Activated CD4-positive, alpha-beta T cell treated with anti-CD3 and anti-CD28 coated beads, Interleukin-2, Interleukin-6, amounts not matched to agents 100 ng/mL and 50 ng/mL, durations not matched to agents 16 hours and 8 hours (primary cell): ENCODE measurements at regions not wholly inside any gene's neighbourhood (a gene's known extent, or its start where the extent isn't known, plus 50 kb on each side); places are given as distances from the start of the nearest gene placed in this dataset.
"Not testable (repeated sequence)": the region's sequence is repeated elsewhere in the genome, so short reads cannot be mapped to it uniquely, and the experiment has no call there.

Source experiments
- DNase-seq: peaks from one replicate; pipeline ENCODE4 v3.0.0-alpha.2; 2020

DNA sequence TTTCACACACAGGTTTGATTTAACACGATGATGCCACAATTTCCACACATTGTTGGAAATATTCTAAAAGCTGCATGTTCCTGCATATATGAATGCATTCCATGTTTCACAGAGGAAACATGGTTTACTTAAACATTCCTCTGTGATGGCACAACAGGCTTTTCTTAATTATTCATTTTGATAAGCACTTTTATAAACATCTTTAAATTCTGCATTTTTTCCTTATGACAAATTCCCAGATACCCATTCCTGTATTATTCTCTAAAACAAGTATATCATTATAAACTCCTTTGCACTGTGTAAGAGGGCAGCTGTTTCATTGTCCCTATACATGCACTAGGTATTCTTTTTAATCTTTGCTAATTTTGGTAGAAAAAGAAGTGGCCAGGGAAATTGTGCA lies 532.3 kb downstream of the SOX6 start:
- no peak for DNase-seq

DNA sequence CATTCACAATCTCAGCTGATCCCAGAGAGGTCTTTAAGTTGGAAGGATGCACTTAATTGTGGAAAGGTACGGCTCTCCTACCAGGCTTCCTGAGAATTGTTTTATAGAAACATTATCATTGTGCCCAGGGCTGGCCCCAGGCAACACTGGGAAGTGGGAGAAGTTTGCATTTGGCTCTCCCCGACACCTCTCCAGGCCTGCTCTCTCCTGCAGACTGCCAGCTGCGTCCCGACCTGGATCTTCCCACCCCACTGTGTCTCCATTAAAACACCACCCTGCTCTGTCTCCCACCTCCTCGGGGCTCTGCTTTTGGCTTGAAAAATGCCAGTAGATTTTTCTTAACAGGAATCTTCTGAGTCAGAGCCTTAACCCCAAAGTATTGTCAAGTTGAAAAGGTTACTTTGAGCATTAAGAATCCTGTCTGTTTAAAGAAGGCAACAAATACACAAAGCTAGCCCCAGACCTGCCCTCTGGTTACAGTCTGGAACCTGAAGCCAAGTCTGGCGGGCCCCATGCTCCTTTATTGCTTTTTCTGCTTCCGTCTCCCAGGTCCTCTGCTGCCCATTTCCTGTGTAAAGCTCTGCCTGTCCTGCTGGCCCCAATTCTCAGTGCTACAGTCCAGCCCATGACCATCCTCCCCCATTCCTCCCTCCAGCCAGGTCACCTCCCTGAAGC lies 530.2 kb downstream of the SOX6 start:
- DNase-seq: no peak

DNA sequence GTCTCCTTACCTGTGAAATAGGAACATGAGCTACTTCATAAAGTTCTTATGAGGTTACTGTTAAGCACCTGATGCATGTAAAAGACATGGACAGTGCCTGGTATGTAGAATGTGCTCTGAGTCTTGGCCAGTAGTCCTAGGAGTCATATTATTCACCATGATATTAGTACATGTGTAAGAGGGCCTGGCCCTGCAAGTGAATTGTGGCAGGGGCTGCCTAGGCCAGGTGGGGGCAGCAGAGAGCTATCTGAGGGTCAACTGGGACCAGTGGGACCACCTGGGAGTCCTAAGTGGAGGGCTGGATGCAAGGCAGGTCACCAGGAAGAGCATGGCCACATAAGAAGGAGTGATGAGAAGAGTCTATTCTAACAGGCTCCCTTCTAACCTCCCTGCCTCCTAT lies 529.5 kb downstream of the SOX6 start:
- DNase-seq: peak; percentile 26

DNA sequence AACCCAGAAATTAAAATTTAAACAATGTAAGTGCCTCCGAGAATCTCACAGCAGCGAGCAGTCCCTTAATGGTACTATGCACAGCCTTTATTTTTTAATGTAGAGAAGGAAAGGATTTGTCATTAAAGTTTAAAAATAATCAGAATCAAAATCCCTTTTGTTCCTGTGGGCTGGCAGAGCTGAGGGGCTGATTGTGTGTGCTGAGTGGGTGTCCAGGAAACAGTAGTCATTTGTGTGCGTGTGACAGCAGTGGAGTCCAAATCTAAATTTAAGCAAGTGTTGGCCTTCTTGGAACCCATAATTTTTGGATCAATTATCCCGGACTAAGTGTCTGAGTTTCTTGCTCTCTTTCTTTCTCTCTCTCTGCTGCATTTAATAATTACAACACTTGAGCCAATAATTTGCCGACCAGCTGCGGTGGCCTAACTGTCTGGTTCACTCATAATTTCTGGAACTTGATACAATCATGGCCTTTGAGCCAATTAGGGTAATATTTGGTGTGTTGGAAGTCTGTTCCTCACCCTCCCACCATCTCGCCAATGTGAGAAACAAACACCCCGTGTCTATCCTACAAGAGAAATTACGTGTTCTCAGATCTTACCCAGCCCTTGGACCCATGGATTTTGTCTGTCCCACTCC lies 528.0 kb downstream of the SOX6 start:
- no peak for DNase-seq

DNA sequence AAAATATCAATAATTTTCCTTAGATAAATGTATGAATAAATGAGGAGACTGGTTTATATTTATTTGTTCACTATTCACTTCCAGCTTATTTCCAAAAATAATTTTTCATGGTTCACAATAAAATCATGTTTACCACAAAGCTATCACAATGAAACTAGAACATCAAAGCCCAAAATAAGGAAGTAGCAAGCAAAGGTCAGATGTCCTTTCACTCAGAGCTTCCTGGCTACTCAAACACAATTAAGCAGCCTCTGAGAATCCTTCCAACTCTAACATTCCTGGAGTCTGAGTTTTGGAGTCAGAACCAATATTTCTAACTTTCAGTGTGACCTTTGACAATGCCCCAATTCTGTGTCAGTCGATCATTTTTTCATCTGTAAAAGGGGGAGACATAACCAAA lies 527.0 kb downstream of the SOX6 start:
- DNase-seq: no peak

DNA sequence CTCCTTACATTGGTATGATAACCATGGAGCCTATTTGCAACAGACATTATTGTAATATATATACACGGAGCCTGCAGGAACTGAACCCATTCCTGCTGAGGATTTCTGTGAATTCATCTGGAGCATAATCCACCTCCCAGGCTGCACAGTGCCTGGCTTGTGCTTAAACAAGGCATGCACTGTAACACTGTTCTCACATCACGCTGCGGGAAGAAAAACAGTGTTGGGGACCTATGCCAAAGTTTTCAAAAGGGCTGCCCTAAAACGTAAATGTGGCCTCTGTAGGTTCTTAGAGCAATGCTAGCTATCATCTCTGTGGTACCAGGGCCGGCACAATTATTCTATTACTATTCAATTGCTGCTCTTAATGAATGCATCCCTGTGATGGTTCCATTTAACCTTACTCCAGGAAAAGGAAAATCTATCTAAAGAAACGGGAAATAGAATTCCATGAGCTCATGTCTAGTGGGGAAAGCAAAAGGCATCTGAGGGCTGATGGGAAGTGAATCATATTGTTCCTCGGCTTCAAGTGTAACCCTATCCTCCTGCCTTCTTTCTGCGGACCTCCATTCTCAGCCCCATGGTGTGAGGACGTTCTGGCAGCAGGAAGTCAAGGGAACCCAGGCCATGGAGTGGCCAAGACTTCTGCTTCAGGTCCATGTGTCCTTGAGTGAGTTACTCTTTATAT lies 525.5 kb downstream of the SOX6 start:
- DNase-seq: no peak

DNA sequence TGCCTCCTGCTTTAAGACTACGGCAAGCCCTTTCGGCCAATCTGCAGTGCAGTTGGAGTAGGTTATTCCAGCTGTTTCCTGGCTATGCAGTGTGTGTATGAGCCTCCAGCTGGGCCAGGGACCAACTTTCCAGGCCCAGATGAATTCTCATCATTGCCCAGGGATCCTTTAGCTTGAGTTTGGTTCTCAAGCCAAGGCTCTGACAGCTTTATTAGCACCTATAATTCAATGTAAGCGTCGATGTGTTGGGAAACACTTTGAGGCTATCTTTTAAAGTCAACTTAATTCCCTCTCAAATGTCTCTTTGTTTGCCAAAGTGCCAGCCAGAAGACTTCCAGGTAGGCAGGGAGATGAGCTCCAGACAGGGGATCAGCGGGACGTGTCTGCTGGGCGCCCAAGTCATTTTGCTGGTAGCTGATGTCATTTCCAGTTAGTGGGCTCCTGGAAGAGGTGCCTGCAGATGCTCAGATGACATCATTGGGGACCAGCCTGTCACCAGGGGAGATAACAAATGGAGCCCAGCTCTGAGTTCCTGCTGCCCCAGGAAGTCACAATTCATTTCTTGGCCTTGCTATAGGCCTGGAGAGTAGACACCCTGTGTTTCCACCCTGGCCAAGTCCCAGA lies 520.4 kb downstream of the SOX6 start:
- DNase-seq: no peak

DNA sequence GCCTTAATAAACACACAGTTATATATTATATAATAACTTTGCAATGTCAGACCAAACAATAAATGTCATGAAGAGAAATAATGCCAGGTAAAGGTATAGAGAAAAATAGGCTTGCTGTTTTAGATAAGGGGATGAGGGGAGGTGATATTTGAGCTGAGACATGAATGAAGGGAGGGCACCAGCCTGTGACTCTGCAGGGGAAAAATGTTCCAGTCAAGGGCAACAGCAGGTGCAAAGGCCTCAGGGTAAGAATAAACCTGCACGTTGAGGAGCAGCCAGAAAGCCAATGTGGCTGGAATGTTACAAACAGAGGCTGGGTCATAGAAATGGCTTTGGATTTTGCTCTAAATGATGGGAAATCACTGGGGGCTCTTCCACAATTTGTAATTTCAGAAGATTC lies 519.6 kb downstream of the SOX6 start:
- DNase-seq: no peak

DNA sequence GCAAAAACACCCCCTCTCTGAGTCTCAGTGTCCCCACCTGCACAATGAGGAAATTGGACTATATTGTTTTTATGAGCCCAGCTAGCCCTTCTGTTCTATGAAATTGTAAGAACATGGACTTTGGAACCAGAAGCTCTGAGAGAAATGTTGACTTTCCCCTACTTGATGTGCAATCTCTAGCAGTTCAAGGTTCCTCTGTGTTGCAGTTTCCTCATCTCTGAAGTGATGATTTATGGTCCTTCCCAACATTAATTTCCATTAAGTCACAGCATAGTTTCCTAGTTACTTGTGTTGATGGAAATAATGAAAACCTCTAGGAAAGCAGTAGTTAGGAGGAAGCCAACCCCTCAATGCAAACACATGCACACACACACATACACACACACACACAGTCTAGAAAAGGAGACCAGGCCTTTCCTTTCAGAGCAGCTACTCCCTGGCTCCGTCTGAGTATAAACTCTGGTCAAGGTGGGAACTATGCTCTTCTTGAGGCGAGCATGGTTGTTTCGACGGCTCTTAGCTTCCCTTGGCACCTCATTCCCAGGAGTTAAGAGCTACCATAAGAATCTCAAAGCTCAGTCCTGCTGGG lies 518.4 kb downstream of the SOX6 start:
- DNase-seq: no peak

DNA sequence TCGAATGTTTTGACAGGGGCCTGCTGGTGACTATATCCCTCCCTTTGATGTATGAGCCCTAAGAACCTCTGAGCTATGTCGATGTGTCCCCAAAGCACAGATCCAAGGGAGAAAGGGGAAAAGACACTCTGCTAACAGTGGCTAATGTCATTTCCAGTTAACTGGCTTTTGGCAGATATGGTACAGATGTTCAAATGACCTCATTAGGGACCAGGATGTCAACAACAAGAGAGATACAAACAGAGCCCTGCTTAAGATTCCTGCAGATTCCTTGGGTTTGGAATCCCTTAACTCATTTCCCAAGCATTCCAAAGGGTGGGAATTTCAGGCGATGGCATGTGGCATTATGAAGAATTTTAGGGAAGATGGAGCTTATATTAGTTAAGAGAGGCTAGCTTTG lies 517.3 kb downstream of the SOX6 start:
- no peak for DNase-seq

DNA sequence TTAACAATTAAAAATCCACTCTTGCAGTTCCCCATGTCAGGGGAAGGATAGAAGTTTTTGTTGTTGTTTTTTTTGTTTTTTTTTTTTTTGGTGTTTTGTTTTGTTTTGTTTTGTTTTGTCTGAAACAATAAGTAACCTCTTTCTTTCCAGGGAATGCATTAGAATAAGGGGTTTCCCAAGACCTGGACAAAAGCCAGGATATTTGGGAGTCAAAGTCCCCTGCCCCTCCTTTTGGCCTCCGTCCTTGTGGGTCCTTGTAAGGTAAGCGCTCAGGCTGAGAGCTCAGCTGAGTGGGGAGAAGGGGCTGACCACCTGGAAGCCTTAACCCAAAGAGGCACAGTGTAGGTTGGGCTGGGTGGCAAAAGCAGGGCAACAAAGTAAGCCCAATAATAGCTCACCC lies 515.4 kb downstream of the SOX6 start:
- no peak for DNase-seq

DNA sequence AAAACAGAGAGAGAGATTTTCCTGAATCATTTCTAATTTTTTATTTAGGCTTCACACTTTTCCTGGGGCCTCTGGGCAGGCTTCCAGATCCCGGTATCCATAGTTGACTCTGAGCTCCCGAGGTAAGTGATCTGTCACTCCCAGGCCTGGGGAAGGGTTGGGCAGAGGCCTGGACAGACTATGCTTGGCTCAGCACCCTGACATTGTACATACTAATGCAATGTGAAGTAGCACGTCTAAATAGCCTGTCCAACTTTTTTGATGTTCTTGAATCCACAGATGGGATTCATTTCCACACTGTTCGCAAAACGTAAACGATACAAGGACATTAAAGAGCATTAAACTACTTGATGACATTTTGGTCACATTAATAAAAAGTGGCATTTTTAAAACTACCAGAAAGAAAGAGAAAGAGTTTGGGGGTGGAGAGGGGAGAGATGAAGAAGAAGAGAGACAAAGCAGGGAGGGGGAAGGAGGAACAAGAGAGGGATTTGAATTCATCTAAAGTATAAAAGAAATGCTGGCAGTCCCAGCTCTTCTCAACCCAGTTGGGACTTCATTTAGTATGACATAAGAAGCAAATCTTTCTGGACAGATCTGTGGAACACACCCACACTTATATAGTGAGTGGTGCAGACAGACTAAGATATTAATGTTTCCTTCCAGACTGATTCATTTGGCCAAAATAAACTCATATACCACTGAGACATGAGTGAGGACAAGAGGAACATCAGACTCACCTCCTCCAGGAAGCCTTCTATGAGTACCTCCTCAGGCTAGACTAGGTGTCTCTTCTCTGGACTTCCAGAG lies 514.2 kb downstream of the SOX6 start:
- no peak for DNase-seq

DNA sequence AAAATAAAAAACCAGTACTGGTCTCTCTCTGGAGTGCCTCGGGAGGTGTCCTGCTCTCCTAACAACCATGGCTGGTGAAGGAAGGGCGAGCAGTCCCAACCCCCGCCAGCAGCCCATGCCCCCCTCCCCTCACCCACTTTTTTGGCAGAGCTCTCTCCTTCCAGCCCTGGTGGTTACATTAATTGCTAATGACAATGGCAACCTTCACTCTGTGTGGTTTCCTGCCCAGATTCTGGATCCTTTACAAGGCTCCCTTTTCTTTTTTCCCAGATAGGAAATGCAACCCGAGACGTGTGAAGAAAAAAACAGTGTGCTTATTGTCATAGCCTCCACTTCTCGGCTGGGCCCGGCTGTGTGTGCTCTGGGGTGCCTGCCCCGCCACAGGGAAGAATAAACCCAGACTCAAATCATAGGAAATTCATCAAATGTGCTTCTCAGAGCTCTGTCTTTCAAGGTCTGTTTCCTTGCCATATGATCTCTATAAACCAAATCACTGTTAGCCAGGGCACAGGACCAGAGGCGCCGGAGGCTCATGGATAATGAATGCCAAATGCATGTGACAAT lies 513.0 kb downstream of the SOX6 start:
- DNase-seq: no peak

DNA sequence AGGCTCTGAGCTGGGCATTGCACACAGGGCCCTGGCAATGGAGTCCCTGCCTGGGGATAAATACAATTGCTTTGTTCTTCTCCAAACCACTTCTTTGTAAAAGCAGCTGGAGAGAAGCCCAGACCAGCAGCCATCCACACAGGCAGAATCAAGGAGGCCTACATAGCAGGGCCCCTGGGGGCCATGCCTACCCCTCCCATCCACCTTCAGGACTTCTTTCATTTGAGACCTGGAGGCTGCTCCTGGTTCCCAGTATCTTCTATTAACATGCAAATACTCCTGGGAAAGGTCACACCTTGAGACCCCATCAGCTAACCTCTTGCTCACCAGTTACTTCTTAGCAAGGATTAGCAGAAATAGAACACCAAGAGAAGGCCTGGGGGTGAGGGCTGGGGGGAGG lies 511.1 kb downstream of the SOX6 start:
- DNase-seq: no peak

DNA sequence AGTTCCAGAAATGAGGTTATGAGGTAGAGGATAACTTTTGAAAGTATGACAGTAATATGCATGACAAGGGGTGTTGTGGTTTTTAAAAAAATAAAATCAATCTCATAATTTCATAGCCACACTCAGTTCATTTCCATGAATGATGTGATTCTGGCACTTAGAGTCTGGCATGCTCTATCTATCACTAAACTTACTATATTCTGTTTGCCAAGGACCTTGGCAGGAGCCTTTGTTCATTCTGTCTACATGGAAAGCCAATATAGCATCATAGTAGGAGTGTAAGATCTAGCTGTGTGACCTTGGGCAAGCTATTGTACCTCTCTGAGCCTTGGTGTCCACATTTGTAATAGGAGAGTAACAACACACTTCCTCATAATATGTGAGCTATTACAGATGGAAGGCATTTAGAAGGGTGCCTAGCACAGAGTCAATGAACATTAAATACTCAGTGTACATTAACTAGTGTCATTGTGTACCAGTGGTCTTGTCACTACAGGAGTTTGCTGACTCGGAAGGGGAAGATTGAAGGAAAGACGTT lies 507.6 kb downstream of the SOX6 start:
- DNase-seq: no peak

DNA sequence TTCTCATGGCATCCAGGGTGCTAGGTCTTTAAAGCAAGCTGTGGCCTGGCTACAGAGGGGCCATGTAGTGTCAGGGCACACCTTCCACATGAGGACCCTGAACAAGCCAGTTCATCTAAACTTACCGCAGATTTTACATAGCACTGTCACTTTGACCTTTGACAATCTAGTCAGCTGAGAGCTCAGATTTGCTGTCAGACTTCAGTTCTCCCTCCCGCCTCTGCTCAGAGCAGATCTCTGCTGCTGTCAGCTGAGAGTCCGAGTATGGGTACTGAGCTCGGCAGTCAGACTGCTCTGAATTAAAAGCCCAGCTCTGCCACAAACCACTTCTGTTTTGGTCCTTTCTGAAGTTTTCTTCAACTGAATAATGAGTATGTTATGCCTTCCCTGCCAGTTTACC lies 507.1 kb downstream of the SOX6 start:
- no peak for DNase-seq

DNA sequence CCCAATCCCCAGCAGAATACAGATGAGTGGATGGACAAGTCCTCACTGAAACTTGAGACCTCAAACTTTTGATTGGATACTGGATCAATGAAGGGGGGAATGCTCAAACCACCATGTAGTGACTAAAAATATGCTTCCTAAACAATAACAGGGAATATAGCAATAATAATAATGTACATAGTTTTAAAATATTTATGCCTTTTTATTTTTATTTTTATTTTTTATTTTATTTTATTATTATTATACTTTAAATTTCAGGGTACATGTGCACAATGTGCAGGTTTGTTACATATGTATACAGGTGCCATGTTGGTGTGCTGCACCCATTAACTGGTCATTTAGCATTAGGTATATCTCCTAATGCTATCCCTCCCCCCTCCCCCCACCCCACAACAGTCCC lies 506.0 kb downstream of the SOX6 start:
- DNase-seq: not testable (repeated sequence)

DNA sequence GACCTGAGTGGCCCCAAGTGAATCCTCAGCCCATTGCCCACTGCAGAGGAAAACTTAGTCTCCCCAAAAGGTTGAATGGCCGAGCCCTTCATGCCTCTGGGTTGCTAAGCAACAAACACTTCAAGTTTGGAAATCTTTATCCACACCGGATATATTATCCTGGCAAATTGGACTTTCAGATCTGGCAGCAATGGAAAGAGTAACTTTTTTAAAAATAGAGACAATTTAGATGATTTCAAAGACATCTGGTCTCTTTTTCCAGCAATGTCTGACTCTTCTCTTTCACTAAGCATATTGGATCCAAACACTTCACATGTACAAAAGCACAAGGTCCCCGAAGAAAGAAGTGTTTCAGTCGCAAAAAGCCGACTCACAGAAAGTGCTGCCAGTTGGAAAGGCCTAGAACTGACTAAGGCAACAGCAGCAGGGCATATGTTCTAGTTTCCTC lies 505.3 kb downstream of the SOX6 start:
- DNase-seq: no peak

DNA sequence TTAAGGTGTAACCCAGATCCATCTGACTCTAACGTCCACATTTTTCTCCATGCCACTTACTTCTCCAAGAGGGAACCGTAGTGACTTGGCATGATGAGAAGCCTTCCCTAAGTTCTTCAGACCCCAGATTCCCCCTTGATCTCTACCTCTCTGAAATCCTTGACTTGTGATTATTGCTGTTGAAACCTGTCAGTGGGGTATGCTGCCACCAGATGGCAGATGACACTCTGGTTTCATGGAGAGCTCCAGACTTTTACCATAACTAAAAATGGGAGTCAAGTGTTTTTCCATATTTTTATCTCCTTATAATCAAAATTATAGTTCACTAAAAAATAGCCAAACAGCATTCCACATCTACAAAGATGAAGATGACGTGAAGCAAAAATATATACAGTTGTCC lies 504.2 kb downstream of the SOX6 start:
- no peak for DNase-seq

DNA sequence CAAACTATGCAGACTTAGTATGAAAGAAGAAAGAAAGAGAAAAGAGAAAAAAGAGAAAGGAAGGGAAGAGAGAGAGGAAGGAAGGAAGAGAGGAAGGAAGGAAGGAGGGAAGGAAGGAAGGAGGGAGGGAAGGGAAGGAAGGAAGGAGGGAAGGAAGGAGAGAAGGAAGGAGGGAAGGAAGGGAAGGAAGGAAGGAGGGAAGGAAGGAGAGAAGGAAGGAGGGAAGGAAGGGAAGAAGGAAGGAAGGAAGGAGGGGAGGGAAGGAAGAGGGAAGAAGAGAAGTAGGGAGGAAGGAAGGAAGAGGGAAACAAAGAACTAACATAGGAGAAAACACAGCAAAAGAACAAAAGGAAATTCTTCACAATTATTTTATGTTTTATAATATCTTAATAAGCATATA lies 502.1 kb downstream of the SOX6 start:
- DNase-seq: no peak

DNA sequence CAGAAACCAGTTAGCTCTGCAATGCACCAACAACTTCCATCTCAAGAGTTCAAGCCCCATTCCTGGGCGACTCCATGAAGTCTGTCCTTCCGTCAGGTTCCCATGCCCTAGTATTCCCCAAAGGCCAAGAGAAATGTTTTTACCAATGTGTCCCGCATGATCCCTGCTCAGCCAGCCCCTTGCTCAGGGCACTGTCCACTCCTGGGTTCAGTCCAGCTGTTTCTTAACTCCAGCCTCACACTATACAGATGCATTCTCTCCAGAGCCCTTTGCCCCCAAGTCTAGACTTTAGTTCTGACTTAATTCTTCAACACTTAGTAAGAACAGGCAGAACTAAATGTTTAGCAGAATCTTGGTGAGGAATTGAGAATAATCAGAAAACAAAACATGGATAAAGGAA lies 497.5 kb downstream of the SOX6 start:
- no peak for DNase-seq

DNA sequence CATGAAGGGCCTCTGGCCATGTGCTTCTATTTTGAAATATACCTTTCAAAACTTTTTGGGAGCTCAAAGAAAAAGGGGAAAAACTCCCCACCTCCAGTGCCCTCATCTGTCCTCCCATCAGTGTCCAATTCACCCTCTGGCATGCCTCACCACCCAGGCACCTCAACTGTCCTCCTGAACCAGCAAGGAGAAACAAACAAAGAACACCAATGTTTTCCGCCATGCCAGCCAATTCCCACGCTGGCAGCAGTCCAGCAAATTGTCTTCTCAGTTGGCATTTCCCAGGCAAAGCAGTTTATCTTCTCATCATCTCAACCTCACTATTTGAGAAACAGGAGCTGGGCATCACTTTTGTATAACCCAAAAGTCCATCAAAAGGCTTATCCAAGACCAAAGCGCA lies 496.9 kb downstream of the SOX6 start:
- DNase-seq: no peak
